H9 (cell line): ENCODE measurements at regions not wholly inside any gene's neighbourhood (a gene's known extent, or its start where the extent isn't known, plus 50 kb on each side); places are given as distances from the start of the nearest gene placed in this dataset.
"Not testable (repeated sequence)": the region's sequence is repeated elsewhere in the genome, so short reads cannot be mapped to it uniquely, and the experiment has no call there.

Source experiments
- DNase-seq: peaks from one replicate; pipeline ENCODE4 v3.0.0-alpha.2; 2017
- H2AFZ ChIP-seq: one replicate; pipeline ENCODE4 v1.6.1; 2013; ENCODE audit warnings: mild to moderate bottlenecking, low read length, control low read depth, moderate library complexity
- H2AK5ac ChIP-seq: 2 replicates; pipeline ENCODE4 v1.6.1; 2013; ENCODE audit warnings: low read length, control low read depth, mixed read lengths; ENCODE audit not compliant: insufficient read length
- H2BK120ac ChIP-seq: one replicate; pipeline ENCODE4 v1.6.1; 2013; ENCODE audit warnings: low read depth, mild to moderate bottlenecking, low read length, control low read depth, inconsistent platforms; ENCODE audit not compliant: poor library complexity, severe bottlenecking
- H2BK12ac ChIP-seq: 2 replicates; pipeline ENCODE4 v1.6.1; 2013; ENCODE audit warnings: low read length, control low read depth, mixed read lengths, low read depth; ENCODE audit not compliant: insufficient read length
- H2BK15ac ChIP-seq: 2 replicates; pipeline ENCODE4 v1.6.1; 2013; ENCODE audit warnings: low read depth, low read length, control low read depth
- H2BK20ac ChIP-seq: one replicate; pipeline ENCODE4 v1.6.1; 2013; ENCODE audit warnings: low read depth, mild to moderate bottlenecking, low read length, control low read depth, inconsistent platforms; ENCODE audit not compliant: poor library complexity, severe bottlenecking
- H2BK5ac ChIP-seq: 2 replicates; pipeline ENCODE4 v1.6.1; 2013; ENCODE audit warnings: low read length, control low read depth, mixed read lengths; ENCODE audit not compliant: insufficient read length
- H3K14ac ChIP-seq: 2 replicates; pipeline ENCODE4 v1.6.1; 2013; ENCODE audit warnings: low read length, control low read depth; ENCODE audit not compliant: insufficient read depth
- H3K18ac ChIP-seq: 2 replicates; pipeline ENCODE4 v1.6.1; 2013; ENCODE audit warnings: low read depth, mild to moderate bottlenecking, mixed read lengths, low read length, control low read depth; ENCODE audit not compliant: insufficient read length
- H3K23ac ChIP-seq: 2 replicates; pipeline ENCODE4 v1.6.1; 2013; ENCODE audit warnings: low read length, control low read depth, mixed read lengths, low read depth; ENCODE audit not compliant: insufficient read length
- H3K23me2 ChIP-seq: 2 replicates; pipeline ENCODE4 v1.6.1; 2013; ENCODE audit warnings: low read depth, mild to moderate bottlenecking, mixed read lengths, low read length, control low read depth; ENCODE audit not compliant: insufficient read length, poor library complexity, severe bottlenecking
- H3K27ac ChIP-seq: 2 replicates; pipeline ENCODE4 v1.5.1; 2013; ENCODE audit warnings: low read length, control low read depth, mixed read lengths, low read depth; ENCODE audit not compliant: insufficient read length
- H3K27me3 ChIP-seq: 2 replicates; pipeline ENCODE4 v1.6.1; 2013; ENCODE audit warnings: low read length, control low read depth, inconsistent platforms; ENCODE audit not compliant: insufficient read depth
- H3K4ac ChIP-seq: 2 replicates; pipeline ENCODE4 v1.6.1; 2013; ENCODE audit warnings: low read depth, mild to moderate bottlenecking, control low read depth, inconsistent platforms, low read length, moderate library complexity
- H3K4me1 ChIP-seq: 2 replicates; pipeline ENCODE4 v1.6.1; 2013; ENCODE audit warnings: low read length, control low read depth, inconsistent platforms; ENCODE audit not compliant: insufficient read depth
- H3K4me2 ChIP-seq: 2 replicates; pipeline ENCODE4 v1.6.1; 2013; ENCODE audit warnings: low read length, control low read depth, mixed read lengths; ENCODE audit not compliant: insufficient read length, insufficient read depth
- H3K56ac ChIP-seq: 2 replicates; pipeline ENCODE4 v1.6.1; 2013; ENCODE audit warnings: low read depth, mild to moderate bottlenecking, mixed read lengths, low read length, control low read depth; ENCODE audit not compliant: insufficient read length
- H3K79me1 ChIP-seq: 2 replicates; pipeline ENCODE4 v1.6.1; 2013; ENCODE audit warnings: low read depth, mild to moderate bottlenecking, moderate library complexity, low read length, control low read depth, inconsistent platforms; ENCODE audit not compliant: insufficient read depth, poor library complexity, severe bottlenecking
- H3K79me2 ChIP-seq: 2 replicates; pipeline ENCODE4 v1.6.1; 2013; ENCODE audit warnings: low read length, control low read depth, inconsistent platforms; ENCODE audit not compliant: insufficient read depth
- H3K9ac ChIP-seq: 2 replicates; pipeline ENCODE4 v1.6.1; 2013; ENCODE audit warnings: low read length, control low read depth, mixed read lengths; ENCODE audit not compliant: insufficient read length; ENCODE audit errors: extremely low read depth
- H3K9me3 ChIP-seq: one replicate; pipeline ENCODE4 v1.6.1; 2013; ENCODE audit warnings: low read depth, low read length, inconsistent platforms; ENCODE audit not compliant: control insufficient read depth
- H3T11ph ChIP-seq: one replicate; pipeline ENCODE4 v1.6.1; 2013; ENCODE audit warnings: mild to moderate bottlenecking, low read length, control low read depth, inconsistent platforms
- H4K20me1 ChIP-seq: one replicate; pipeline ENCODE4 v1.6.1; 2013; ENCODE audit not compliant: control insufficient read depth, insufficient read length, insufficient read depth
- H4K5ac ChIP-seq: 2 replicates; pipeline ENCODE4 v1.6.1; 2013; ENCODE audit warnings: low read depth, mild to moderate bottlenecking, mixed read lengths, low read length, control low read depth; ENCODE audit not compliant: insufficient read length
- H4K8ac ChIP-seq: replicated peaks from 2 replicates; pipeline ENCODE4 v1.6.1; 2013; ENCODE audit warnings: low read length, control low read depth, mixed read lengths, low read depth; ENCODE audit not compliant: insufficient read length
- H4K91ac ChIP-seq: 2 replicates; pipeline ENCODE4 v1.6.1; 2013; ENCODE audit warnings: low read depth, mild to moderate bottlenecking, moderate library complexity, mixed read lengths, low read length, control low read depth; ENCODE audit not compliant: insufficient read length
- H3K27ac Mint-ChIP-seq, 3 experiments: 2 replicates in 2 of 3; 3 replicates in 1 of 3; pipeline ENCODE4 v1.8.0; 2020 to 2021; ENCODE audit warnings: mixed read lengths in 3 of 3, mild to moderate bottlenecking in 1 of 3, moderate library complexity in 1 of 3
- H3K27me3 Mint-ChIP-seq: 2 replicates; pipeline ENCODE4 v1.8.0; 2021; ENCODE audit warnings: low read depth, mild to moderate bottlenecking, moderate library complexity, mixed read lengths
- H3K36me3 Mint-ChIP-seq, 3 experiments: 2 replicates in 2 of 3; 3 replicates in 1 of 3; pipeline ENCODE4 v1.8.0; 2020 to 2021; ENCODE audit warnings: low read depth in 3 of 3, mixed read lengths in 3 of 3; ENCODE audit not compliant: insufficient read depth in 1 of 3
- H3K4me1 Mint-ChIP-seq, 2 experiments: 2 replicates each; pipeline ENCODE4 v1.8.0; 2020; ENCODE audit warnings: mixed read lengths in 2 of 2
- H3K4me3 Mint-ChIP-seq, 2 experiments: 2 replicates in 1 of 2; 3 replicates in 1 of 2; pipeline ENCODE4 v1.8.0; 2020 to 2021; ENCODE audit warnings: mild to moderate bottlenecking in 2 of 2, mixed read lengths in 2 of 2, moderate library complexity in 1 of 2
- H3K9me3 Mint-ChIP-seq, 2 experiments: 2 replicates in 1 of 2; 3 replicates in 1 of 2; pipeline ENCODE4 v1.8.0; 2020; ENCODE audit warnings: mild to moderate bottlenecking in 2 of 2, mixed read lengths in 2 of 2, moderate library complexity in 1 of 2
- WGBS: extraction: QIAGEN DNeasy Blood & Tissue Kit; methylation state at CpG from one replicate; pipeline ENCODE4 v1.1.7; 2013; ENCODE audit warnings: missing lambda C conversion rate, low lambda C conversion rate, mixed read lengths; ENCODE audit not compliant: insufficient read length; ENCODE audit errors: extremely low coverage; 5-methylcytosine and 5-hydroxymethylcytosine counted together
- TF ChIP-seq, protein P1 (sequence below): fragments of 200-600 bp; sonication (generic); conservative IDR thresholded peaks from 3 replicates; pipeline ENCODE4 v1.8.0; 2021; ENCODE audit warnings: antibody characterized with exemption, mild to moderate bottlenecking

DNA sequence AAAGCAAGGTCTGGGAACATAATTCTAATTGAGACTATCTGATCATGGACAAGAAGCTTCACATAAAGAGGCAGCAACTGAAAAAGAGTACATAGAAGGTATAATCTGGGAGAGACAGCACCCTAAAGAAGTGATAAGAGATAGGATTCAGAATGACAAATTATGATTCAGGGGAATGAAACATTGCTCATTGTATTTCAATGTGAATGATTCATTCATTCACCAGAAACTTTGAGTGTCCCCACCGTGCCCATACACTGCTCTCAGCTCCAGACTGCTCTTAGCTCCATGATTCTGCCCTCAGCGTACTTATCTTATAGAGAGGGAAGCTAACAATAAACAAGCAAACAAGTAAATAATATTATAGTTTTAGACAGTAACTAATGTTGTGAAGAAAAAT lies 329.3 kb upstream of the IRAK1BP1 start:
- Histone ChIP-seq H2BK120ac (no peak overlapping the region), H3K79me1 (no peaks in the 10 kb centered on the region), H3K23ac (no peak overlapping the region), H3K27me3 (no peaks in the 10 kb centered on the region), H3K18ac (no peak overlapping the region), H2BK15ac (no peak overlapping the region), H3K14ac (no peak overlapping the region), H3K4me2 (no peak overlapping the region), H2AK5ac (no peak overlapping the region), H3K4ac (no peak overlapping the region), H3K79me2 (no peaks in the 10 kb centered on the region), H2AFZ (no peak overlapping the region), H3K4me1 (no peaks in the 10 kb centered on the region), H3K9me3 (no peaks in the 10 kb centered on the region), H3K56ac (no peak overlapping the region), H4K20me1 (no peaks in the 10 kb centered on the region), H3K9ac (no peak overlapping the region), H4K5ac (no peak overlapping the region), H2BK12ac (no peak overlapping the region), H3T11ph (no peak overlapping the region), H3K27ac (no peak overlapping the region), H4K91ac (no peak overlapping the region), H2BK20ac (no peak overlapping the region), H3K23me2 (no peaks in the 10 kb centered on the region), H2BK5ac (no peak overlapping the region), H4K8ac (no peak overlapping the region)
- Mint-ChIP-seq H3K4me3 (no peak overlapping the region), H3K36me3 (no peaks in the 10 kb centered on the region), H3K27ac (no peak overlapping the region), H3K9me3 (no peaks in the 10 kb centered on the region), H3K27me3 (no peaks in the 10 kb centered on the region), H3K4me1 (no peaks in the 10 kb centered on the region)
- no CpG with 5 or more reads among the region's 2 CpGs for WGBS
- DNase-seq, result no peak
- TF ChIP-seq, protein P1, sequence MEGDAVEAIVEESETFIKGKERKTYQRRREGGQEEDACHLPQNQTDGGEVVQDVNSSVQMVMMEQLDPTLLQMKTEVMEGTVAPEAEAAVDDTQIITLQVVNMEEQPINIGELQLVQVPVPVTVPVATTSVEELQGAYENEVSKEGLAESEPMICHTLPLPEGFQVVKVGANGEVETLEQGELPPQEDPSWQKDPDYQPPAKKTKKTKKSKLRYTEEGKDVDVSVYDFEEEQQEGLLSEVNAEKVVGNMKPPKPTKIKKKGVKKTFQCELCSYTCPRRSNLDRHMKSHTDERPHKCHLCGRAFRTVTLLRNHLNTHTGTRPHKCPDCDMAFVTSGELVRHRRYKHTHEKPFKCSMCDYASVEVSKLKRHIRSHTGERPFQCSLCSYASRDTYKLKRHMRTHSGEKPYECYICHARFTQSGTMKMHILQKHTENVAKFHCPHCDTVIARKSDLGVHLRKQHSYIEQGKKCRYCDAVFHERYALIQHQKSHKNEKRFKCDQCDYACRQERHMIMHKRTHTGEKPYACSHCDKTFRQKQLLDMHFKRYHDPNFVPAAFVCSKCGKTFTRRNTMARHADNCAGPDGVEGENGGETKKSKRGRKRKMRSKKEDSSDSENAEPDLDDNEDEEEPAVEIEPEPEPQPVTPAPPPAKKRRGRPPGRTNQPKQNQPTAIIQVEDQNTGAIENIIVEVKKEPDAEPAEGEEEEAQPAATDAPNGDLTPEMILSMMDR, result no peak

DNA sequence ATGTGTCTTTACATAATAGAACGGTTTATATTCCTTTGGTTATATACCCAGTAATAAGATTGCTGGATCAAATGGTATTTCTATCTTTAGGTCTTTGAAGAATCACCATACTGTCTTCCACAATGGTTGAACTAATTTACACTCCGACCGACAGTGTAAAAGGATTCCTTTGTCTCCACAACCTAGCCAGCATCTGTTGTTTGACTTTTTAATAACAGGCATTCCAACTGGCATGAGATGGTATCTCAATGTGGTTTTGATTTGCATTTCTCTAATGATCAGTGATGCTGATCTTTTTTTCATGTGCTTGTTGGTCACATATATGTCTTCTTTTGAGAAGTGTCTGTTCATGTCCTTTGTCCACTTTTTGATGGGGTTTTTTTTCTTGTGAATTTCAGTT lies 319.7 kb upstream of the IRAK1BP1 start:
- H3K27me3 Mint-ChIP-seq, H3K23ac ChIP-seq, H4K20me1 ChIP-seq, H4K91ac ChIP-seq, H3K36me3 Mint-ChIP-seq, H3K56ac ChIP-seq, H3K4me2 ChIP-seq, H3K4me3 Mint-ChIP-seq, H3K4me1 ChIP-seq, H3K4me1 Mint-ChIP-seq, H2BK5ac ChIP-seq, DNase-seq, H3K79me1 ChIP-seq, H2AFZ ChIP-seq, H3K9me3 Mint-ChIP-seq, H3K4ac ChIP-seq, H2BK12ac ChIP-seq, H3K79me2 ChIP-seq, H2BK120ac ChIP-seq, H2BK15ac ChIP-seq, H2AK5ac ChIP-seq, H4K8ac ChIP-seq, H3K9me3 ChIP-seq, H3K14ac ChIP-seq, H2BK20ac ChIP-seq, H4K5ac ChIP-seq, H3T11ph ChIP-seq, H3K9ac ChIP-seq, H3K18ac ChIP-seq, H3K27me3 ChIP-seq, H3K23me2 ChIP-seq, H3K27ac Mint-ChIP-seq, H3K27ac ChIP-seq: not testable (repeated sequence)
- no CpG with 5 or more reads among the region's 3 CpGs for WGBS
